Activated T-cell treated with anti-CD3 and anti-CD28 coated beads for 1 hour (primary cell): ENCODE measurements at regions not wholly inside any gene's neighbourhood (a gene's known extent, or its start where the extent isn't known, plus 50 kb on each side); places are given as distances from the start of the nearest gene placed in this dataset.

Experiments
- DNase-seq: peaks from one replicate; pipeline ENCODE4 v3.0.0-alpha.2; 2020; ENCODE audit warnings: low read depth

DNA sequence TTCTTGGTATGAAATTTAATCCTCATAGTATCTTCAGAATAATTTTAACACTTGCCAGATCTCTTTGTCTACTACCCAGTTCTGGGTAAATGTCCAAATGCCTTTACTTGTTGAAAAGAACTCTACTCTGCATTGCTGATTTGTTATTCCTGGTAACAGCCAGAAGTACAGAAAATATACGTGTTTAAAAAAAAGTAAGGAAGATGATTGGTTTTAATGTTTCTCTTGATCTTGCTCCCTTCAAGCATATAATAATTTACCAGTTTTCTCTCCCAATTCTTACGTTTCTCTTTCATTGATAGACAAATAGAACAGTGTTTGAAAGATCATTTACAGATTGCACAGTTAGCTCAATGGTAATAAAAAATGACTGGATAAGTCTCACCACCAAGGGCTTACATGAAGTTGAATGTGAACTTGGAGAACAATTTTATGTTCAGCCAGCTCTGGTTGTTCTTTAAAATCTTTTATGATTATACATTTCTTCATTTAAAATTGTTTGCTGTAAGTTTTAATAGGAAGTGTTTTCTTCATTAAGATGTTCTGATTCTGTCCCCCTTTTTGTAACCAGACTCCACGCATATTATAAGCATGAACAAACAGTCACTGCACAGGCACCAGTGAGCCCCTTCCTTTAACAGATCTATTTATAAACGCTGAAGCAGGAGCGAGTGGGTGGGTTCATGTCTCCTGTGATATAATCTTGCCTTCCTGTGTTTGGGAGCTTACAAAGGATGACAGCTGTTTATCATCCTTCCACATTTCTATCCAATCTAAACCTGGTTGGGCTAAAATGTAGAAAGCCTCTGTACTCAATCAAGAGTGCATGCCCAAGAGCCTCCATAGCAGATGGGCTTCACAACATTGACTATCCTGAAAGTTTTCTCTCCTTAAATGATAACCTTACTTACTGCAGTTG lies 299.5 kb downstream of the PRL start:
- no peak for DNase-seq

DNA sequence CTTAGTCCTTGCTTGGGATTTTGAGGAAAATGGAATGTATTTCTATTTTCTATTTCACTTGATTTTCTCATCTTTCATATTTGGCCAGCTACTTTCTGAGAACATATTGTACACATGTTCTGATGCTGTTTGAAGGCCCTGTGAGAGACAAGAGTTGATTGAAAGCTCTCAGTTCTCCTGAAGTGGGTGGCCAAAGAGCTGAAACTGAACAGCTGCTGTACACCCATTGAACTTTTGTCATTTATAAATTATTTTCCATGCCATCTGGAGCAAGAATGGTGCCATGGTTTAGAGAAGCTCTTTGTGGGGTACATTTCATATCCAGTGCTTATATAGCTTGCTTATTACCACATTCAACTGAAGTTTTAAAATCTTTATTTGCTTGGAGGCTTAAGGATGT lies 298.3 kb downstream of the PRL start:
- DNase-seq = no peak

DNA sequence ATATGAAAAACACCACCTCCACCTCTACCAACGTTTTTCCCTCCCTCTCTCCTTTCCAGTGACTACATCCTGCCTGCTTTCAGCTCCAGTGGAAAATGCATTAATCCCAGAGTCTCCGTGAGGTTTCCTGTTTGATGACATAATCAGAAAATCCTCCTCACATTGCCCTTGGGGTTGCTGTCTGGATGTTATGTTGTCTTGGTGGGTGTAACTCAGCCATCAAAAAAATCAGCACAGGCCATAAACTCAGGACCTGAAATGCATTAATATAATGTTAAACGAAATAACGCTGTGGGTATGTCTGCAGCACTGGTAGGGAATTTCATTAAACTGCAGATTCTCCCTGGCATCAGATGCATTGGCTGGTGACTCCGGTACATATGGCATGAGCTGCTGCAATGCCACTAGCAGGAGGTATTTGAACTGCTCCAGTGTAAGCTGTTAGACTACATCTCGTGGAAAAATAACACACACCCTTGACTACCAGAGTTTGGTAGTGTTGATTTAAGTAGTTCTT lies 297.8 kb downstream of the PRL start:
- no peak for DNase-seq

DNA sequence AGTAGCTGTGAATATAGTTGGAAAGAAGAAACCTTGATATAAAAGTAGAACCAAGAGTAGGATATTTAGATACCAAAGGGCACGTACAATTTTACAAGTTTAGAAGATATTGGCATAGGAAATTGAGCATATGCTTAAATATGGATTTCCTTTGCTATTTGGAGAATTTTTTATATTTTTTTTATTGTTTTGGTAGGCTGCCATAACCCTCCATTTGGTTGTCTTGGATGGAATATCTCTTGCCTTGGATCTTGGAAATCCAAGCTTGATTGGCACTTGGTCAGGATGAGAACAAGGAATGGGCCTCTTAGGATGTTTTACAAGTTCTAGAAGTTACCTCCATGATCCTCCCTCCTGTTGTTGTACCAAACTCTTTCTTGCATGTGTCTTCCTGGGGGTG lies 297.1 kb downstream of the PRL start:
- no peak for DNase-seq

DNA sequence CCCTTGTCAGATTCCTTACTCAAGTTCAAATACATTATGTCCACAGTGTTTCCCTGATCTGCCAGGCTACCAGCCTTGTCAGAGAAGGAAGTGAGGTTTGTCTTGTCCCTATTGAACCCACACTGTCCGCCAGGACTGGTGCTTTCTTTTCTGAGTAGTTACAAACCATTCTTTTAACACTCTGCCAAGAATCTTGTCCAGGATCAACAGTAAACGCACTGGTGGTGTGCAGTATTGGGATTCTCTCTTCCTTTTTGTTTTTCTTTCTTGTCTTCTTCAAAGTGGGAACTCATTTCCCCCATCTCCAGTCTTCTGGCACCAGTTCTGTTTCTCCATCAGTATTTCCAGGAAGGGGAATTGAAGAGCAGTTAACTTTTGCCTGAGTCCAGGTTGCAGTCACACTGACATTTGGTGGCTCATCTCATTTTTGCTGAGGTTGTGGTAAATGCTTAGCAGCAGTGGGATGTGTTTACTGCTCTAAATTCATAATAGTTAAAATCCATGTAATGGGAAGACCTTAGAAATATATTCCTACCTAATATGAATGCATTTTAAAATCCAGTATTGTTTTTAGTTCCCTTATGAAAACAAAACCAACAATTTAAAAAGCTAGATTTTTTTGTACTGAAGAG lies 295.3 kb downstream of the PRL start:
- DNase-seq = no peak

DNA sequence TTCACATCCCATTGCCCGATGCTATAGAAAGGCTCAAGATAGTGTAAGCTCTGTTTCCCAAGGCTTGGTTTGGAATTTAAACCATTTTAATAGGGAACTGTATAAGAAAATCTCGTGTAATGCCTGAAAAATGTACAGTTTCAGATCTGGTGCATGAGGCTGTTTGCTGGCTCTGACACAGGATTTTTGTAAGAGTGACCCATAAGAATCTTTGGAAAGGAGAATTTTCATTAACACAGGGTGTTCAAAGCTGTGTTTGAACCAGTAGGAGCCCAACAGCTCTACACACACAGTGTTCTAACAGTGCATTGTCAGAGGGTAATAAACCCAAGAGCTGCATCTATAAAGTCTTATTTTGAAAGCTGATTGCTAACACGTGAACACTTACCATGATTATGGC lies 293.5 kb downstream of the PRL start:
- DNase-seq = no peak

DNA sequence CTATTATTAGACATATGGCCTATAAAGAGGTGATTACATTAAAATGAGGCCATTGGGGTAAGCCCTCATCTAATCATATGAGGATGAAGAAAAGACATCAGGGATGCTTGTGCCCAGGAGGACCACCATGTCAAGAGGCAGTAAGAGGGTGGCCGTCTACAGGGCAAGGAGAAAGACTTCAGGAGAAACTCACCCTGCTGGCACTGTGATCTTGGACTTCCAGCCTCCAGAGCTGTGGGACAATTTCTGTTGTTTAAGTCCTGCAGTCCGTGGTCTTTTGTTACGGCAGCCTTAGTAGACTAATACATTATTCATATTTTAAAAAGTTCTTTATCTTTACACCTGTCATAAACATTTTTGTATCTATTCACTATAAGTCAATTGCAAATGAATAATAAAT lies 290.0 kb downstream of the PRL start:
- no peak for DNase-seq

DNA sequence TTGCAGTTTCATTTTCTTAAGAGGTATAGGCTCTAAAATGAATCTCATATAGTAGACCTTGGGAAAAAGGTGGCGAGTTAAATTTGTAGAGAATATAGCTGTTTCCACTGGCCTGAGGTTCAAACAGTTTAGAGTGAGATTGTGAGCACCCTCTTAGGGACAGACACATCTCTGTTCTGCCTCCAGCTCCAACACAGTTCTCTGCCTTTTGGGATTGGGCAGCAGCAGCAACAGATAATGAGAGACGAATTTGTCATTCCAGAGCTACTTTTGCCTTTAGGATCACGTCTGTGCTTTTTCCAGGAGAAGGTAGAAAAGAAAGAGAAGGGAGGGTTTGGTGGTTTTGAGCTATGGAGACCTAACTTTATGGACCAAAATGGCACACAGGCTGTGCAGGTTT lies 289.4 kb downstream of the PRL start:
- DNase-seq = no peak

DNA sequence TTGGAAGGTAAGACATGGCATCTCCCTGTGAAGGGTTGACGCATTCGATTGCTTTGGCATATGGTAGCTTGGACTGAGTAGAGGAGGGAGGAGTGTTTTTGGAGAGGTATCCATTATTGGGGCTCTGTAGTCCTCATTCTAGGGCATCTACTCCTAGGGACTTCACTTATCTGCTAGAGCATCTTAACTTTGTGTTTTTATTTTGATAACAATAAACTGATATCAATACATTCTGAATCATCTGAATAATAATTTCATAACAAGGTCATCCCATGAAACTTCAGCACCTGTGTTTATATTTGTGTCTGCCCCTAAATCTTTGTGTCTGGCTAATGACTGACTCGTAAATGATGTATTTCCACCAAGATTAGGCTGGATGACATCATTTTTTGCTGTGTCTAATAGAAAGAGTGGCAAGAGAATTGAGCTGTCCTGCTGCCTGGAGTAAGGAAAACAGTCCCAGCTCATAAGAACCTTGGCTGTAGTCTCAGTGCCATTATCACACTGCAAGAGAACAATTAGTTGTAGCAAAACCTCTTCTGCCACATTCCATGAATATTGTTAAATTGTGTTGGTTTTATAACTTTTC lies 288.5 kb downstream of the PRL start:
- DNase-seq = no peak

DNA sequence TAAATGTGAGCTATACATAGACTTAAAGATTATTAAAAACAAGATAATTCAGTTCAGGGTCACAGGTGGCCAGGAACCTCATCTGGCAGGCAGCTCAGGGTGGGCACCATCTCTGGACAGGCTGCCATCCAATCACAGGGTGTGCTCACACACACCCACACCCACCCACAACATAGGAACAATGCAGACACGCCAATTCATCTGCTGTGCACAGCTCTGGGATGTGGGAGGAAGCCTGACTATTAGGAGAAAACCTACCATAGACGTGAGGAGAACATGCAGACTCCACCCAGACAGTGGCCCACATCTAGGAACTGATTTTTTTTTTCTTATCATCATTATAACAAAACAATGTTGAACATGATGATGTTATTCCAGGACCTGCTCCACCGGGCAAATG lies 286.7 kb downstream of the PRL start:
- DNase-seq = no peak

DNA sequence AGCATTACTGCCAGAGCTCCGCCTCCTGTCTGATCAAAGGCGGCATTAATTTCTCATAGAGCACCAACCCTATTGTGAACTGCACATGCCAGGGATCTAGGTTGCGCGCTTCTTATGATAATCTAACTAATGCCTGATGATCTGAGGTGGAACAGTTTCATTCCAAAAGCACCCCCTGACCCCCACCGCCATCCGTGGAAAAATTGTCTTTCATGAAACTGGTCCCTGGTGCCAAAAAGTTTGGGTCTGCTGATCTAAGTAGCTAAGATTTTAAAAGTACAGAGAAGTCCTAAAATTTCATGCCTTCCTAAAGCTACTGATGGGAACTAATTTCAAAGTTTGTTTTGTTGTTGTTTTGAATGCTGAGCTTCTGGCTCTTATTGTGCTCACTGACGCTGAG lies 281.6 kb downstream of the PRL start:
- DNase-seq = no peak

DNA sequence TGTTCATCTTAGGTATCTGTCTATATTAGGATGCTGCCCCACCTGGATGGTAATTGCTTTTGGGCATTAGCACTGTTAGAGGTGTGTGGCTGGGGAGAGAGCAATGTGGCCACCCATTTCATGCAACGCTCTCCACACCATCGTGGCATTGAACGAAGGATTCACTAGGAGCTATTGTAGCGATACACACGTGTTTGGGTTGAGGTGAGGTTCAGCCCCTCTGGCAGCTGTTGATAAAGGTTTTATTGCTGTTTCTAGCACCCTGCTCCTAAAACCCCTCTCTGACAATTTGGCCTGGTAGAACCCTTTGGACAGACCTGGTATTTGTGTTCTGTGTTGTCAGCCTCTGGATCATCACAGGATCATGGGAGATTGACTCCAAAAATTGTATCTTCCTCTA lies 280.9 kb downstream of the PRL start:
- DNase-seq = no peak

DNA sequence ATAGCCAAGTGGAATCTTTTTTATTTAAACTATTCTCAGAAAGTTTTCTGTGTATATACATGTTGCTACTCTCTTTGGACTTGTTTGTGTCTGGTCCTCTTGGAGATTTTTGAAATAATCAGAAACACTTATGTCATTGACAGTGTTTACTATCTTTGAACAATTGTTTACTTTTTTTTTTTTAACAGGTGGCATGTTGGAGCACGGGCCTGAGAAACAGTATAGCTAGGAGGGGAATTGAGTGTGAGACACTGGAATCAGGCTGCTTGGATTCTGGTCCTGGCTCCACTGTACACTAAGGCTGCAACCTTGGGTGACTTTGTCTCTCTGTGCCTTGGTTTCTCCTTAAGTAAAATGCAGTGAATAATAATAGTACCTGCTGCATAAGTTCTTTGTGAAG lies 279.6 kb downstream of the PRL start:
- no peak for DNase-seq

DNA sequence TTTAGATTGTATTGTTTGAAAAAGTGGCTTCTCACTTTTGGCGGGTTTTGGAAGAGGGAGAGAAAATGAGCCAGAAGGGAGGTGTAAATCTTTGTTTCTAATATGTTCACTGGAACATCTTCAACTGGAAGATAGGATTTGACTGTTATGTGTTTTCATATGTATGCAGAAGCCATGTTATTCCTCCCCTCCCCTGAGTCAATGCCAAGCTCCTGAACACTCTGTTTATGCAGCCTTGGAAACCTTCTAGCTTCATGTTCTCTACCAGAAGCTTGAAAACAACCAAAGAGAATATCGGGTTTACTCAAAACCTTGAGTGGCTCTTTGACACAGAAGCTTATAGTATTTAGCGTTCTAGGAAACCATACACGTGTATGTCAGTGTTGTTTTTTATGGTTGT lies 279.1 kb downstream of the PRL start:
- DNase-seq = no peak

DNA sequence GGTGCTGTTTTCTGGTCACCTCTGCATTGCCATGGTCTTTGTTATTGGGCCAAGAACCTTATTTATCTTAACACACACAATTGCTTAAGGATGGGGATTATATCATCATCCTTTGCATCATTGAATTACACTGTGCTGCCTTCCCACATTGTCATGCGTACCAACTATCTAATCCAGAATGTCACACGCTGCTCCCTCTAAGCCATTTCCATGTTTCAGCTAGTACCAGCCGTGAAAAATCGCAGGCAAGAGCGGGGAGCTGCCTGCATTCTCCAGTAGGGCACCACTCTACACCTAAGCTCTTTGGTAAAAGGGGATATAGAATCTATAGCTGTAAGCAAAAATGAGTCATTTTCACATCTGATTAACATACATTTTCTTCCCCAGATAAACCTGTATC lies 277.0 kb downstream of the PRL start:
- DNase-seq = no peak

DNA sequence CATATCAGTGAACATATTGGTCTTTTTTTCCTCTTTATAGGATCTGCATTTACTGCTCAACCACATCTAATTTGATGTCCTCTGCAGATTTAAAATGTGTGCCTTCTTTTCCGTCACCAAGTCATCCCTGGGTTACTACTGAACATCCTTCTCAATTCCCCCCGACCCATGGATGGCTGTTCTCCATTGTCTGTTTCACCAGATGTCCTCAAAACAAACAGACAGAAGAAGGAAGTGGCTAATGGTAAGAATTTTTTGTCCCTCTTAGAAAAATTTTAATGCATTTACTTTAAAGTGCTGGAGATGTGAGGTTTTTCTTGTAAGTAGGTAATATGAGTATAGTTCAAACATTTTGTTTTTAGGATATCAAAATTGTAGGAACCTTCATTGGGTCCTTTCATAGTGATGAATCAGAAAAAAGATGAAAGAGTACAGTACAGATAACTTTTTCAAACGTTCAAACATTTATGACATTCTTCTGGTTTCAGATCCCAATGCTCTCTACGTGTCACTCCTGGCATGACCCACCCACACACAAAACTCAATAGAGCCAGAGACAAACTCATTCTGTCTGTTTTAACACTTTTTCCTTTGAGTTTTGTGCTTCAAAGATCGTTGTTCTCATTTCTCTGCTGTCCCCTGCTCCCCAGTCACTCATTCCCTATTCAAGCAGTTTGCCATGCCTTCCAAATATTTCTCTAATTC lies 276.4 kb downstream of the PRL start:
- DNase-seq = no peak

DNA sequence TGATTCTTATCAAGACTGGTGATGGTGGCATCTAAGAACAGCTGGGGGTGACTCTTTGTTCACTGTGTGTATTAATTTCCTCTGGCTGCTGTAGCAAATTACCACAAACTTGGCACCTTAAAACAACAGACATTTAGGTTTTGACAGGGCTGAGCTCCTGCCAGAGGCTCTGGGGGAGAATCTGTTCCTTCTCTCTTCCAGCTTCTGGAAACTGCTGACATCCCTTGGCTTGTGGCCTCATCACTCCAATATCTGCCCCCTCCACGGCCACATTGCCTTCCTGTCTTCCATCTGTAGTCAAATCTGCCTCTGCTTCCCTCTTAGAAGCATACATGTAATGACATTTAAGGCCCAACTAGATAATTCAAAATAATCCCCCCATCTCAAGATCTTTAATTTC lies 274.9 kb downstream of the PRL start:
- DNase-seq = no peak

DNA sequence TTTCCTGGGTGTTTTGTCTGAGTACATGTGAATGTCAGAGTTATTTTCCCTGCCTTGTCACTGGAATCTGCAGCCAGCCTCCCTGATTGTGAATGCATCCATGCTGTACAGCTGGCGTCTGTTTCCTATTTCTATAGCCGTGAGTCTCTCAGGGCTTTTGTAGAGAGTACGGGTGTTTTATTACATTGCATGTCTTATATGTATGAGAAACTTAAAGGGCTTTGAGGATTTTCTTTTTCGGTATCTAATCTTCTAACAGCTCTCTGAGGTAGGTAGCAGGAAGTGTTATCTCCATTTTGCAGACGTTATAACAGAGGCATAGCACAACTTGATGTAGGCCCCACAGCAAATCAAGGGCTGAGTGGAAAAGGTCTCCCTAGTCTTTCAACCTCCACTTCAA lies 272.9 kb downstream of the PRL start:
- no peak for DNase-seq

DNA sequence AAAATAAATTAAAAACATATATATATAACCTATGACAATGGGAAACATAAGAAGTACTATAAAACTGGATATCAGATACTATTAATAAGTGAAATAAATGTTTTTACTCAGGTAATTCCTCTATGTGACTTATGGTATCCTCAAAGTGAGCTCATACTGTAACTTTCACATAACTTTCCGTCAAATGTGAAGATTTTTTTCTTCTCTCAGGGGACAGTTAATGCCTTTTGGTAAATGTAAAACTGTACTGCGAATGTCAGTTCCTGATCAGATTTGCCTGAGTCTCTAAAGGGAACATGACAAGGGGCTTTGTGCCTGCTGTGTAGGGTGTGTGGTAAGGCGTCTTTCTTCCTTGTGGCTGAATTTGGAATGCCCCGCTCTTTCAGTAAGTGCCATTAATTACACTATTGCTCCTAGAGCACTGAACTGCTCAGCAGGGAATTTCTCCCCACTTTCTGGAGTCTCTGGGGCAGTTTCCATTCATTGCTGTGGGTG lies 271.8 kb downstream of the PRL start:
- no peak for DNase-seq

DNA sequence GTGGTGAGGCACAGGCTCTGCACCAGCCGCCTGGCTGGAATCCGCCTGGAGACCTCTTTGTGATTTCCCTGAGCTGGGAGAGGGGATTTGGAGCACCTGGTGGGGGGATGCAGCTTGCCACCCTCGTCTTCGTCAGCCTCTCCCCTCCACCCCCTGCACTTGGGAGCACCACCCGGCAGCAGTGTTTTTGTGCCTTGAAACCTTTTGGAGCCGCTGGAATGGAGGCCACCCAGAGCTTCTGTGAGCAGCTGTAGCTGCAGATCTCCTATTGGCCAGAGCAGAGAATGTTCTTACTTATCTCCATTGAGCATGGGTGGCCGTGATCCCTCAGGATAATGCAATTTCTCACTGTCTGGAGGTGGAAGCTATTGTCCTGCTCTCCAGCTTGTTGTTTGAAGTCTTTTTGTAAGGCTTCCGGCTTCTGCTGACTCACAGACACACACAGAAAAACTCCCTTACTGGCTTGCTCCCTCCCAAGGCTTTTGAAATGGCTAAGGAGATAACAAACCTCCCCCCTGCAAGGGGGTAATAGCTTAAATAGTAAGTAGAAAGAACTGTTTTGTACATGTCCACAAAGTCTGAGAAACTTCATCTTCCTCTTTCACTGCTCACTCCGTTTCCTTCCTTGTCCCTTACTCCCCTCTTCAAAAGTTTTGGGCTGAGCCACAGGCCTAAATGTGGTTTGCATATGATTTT lies 271.2 kb downstream of the PRL start:
- no peak for DNase-seq

DNA sequence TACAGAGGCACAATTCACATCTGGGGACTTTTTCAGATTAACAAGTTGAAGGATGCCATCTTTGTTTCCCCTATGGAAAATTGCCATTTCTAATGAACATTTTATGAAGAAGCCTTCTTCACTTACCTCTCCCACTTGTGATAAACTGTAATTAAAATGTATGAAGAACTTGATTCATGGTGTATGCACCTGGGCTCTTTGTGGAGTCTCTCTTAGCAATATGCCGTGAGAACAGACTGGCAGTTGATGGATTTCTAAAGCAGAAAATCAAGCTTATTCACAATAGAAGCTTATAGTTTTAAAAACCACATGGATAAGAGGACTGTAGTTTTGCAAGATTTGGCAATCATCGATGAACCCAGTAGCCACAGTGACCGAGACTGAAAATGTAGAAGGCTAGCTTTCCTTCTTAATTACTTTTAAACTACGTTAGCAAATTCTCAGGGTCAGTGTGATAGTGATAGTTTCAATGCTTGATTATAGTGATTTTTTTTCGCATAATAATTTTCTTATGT lies 270.6 kb downstream of the PRL start:
- DNase-seq = no peak
